ENCODE measurements at regions not wholly inside any gene's neighbourhood (a gene's known extent, or its start where the extent isn't known, plus 50 kb on each side); places are given as distances from the start of the nearest gene placed in this dataset.

DNA sequence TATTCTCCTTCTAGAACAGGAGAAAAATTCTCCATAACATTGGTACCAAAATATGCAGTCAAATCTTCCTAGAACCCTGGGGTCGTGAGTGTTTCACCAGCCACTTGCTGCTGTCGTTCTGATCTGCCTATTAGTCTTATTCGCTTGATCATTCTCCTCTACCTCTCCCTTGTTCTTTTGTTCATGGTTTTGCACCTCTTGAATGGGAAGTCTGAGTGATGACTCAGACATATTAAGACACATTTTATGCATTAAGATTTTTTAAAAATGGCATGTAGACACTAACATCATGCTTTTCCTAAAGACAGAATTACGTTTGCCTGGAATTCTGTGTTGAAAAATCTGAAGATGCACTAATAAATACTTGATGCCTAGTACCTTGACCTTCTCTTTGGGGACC lies 159.2 kb upstream of the LRIG3 start:
- H3K4me1 Mint-ChIP-seq: peaks cover 64% of the 10 kb centered on the region
- no peak overlapping the region for H3K4me3 Mint-ChIP-seq
- peaks cover 34% of the 10 kb centered on the region for H3K4me1 ChIP-seq (ENCODE audit: control insufficient read depth, insufficient read depth, low read length)
- H3K27ac ChIP-seq (ENCODE audit: low read depth, low read length): no peak overlapping the region
- no peaks in the 10 kb centered on the region for H3K27me3 Mint-ChIP-seq (ENCODE audit: insufficient read depth)
- H3K9me3 Mint-ChIP-seq: no peaks in the 10 kb centered on the region
- no peak overlapping the region for H3K4me3 ChIP-seq (ENCODE audit: low read length)
- no peaks in the 10 kb centered on the region for H3K27me3 ChIP-seq (ENCODE audit: control insufficient read depth, insufficient read depth, low read length, poor library complexity, severe bottlenecking)
- H3K36me3 Mint-ChIP-seq (ENCODE audit: low read depth): no peaks in the 10 kb centered on the region
- no peak overlapping the region for H3K27ac Mint-ChIP-seq
- no peaks in the 10 kb centered on the region for H3K9me3 ChIP-seq (ENCODE audit: control insufficient read depth, low read length)
- no peak for DNase-seq
- TF ChIP-seq, protein P1, sequence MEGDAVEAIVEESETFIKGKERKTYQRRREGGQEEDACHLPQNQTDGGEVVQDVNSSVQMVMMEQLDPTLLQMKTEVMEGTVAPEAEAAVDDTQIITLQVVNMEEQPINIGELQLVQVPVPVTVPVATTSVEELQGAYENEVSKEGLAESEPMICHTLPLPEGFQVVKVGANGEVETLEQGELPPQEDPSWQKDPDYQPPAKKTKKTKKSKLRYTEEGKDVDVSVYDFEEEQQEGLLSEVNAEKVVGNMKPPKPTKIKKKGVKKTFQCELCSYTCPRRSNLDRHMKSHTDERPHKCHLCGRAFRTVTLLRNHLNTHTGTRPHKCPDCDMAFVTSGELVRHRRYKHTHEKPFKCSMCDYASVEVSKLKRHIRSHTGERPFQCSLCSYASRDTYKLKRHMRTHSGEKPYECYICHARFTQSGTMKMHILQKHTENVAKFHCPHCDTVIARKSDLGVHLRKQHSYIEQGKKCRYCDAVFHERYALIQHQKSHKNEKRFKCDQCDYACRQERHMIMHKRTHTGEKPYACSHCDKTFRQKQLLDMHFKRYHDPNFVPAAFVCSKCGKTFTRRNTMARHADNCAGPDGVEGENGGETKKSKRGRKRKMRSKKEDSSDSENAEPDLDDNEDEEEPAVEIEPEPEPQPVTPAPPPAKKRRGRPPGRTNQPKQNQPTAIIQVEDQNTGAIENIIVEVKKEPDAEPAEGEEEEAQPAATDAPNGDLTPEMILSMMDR (conservative IDR thresholded peaks at IDR 0.05): no peak
- 87 to 89% methylated on average over 3 to 4 of the region's 4 CpGs for WGBS, 2 experiments (ENCODE audit: insufficient coverage in 1 of 2, insufficient read length in 1 of 2)
- H3K36me3 ChIP-seq (ENCODE audit: control insufficient read depth, insufficient read depth, low read length): no peaks in the 10 kb centered on the region
- no peak overlapping the region for H3K9ac ChIP-seq (ENCODE audit: extremely low read depth, low read length, poor library complexity, severe bottlenecking)

DNA sequence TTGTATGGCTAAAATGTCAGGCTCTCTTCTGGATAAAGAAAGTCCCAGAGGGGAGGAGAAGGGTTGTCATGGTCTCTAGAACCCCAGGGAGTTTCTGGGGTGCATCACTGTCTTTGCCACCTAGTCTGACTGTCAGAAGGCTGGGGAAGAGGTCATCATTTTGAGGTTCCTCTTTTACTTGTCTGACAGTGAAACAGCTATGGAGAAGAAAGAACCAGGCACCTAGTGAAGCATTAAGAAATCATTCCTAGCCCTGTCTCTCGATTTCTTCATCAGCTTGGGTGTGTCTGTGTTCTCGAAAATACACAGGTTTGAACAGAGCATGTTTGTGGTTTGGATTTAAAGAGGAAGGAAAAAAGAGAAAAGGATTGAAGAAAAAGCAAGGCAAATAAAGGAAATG lies 158.7 kb upstream of the LRIG3 start:
- WGBS, 2 experiments (ENCODE audit: insufficient coverage in 1 of 2, insufficient read length in 1 of 2): 91 to 100% methylated on average over 2 of the region's 2 CpGs
- TF ChIP-seq, protein P1 (conservative IDR thresholded peaks at IDR 0.05): no peak
- Histone ChIP-seq H3K4me3 (ENCODE audit: low read length) (no peak overlapping the region), H3K4me1 (ENCODE audit: control insufficient read depth, insufficient read depth, low read length) (peaks cover 30% of the 10 kb centered on the region), H3K27ac (ENCODE audit: low read depth, low read length) (no peak overlapping the region), H3K9ac (ENCODE audit: extremely low read depth, low read length, poor library complexity, severe bottlenecking) (no peak overlapping the region), H3K36me3 (ENCODE audit: control insufficient read depth, insufficient read depth, low read length) (no peaks in the 10 kb centered on the region), H3K27me3 (ENCODE audit: control insufficient read depth, insufficient read depth, low read length, poor library complexity, severe bottlenecking) (no peaks in the 10 kb centered on the region), H3K9me3 (ENCODE audit: control insufficient read depth, low read length) (no peaks in the 10 kb centered on the region)
- DNase-seq: no peak
- no peak overlapping the region for H3K4me3 Mint-ChIP-seq
- peaks cover 62% of the 10 kb centered on the region for H3K4me1 Mint-ChIP-seq
- no peaks in the 10 kb centered on the region for H3K9me3 Mint-ChIP-seq
- no peaks in the 10 kb centered on the region for H3K36me3 Mint-ChIP-seq (ENCODE audit: low read depth)
- peak overlapping the region; percentile 10 for H3K27ac Mint-ChIP-seq
- no peaks in the 10 kb centered on the region for H3K27me3 Mint-ChIP-seq (ENCODE audit: insufficient read depth)

GRCh38 chr12:59077575-59078426 lies 157.5 kb upstream of the LRIG3 start:
- peak overlapping the region; percentile 35 for H3K9ac ChIP-seq (ENCODE audit: extremely low read depth, low read length, poor library complexity, severe bottlenecking)
- H3K36me3 ChIP-seq (ENCODE audit: control insufficient read depth, insufficient read depth, low read length): no peaks in the 10 kb centered on the region
- peak overlapping the region; percentile 53 for H3K27ac Mint-ChIP-seq
- TF ChIP-seq, protein P1 (conservative IDR thresholded peaks at IDR 0.05): no peak
- H3K4me1 ChIP-seq (ENCODE audit: control insufficient read depth, insufficient read depth, low read length): peaks cover 25% of the 10 kb centered on the region
- DNase-seq: peak; percentile 56
- 52 to 86% methylated on average over 2 to 6 of the region's 6 CpGs for WGBS, 2 experiments (ENCODE audit: insufficient coverage in 1 of 2, insufficient read length in 1 of 2)
- no peaks in the 10 kb centered on the region for H3K27me3 Mint-ChIP-seq (ENCODE audit: insufficient read depth)
- no peak overlapping the region for H3K4me3 ChIP-seq (ENCODE audit: low read length)
- H3K9me3 Mint-ChIP-seq: no peaks in the 10 kb centered on the region
- peaks cover 53% of the 10 kb centered on the region for H3K4me1 Mint-ChIP-seq
- no peak overlapping the region for H3K4me3 Mint-ChIP-seq
- H3K27ac ChIP-seq (ENCODE audit: low read depth, low read length): peak overlapping the region; percentile 27
- no peaks in the 10 kb centered on the region for H3K9me3 ChIP-seq (ENCODE audit: control insufficient read depth, low read length)
- no peaks in the 10 kb centered on the region for H3K36me3 Mint-ChIP-seq (ENCODE audit: low read depth)
- H3K27me3 ChIP-seq (ENCODE audit: control insufficient read depth, insufficient read depth, low read length, poor library complexity, severe bottlenecking): no peaks in the 10 kb centered on the region

All from endodermal cell (in vitro differentiated cells).